SU-DHL-6 (cell line): ENCODE measurements at regions not wholly inside any gene's neighbourhood (a gene's known extent, or its start where the extent isn't known, plus 50 kb on each side); places are given as distances from the start of the nearest gene placed in this dataset.

ENCODE experiments used
- EZH2phosphoT487 ChIP-seq: fragments of 200-600 bp; sonication (generic), shearing (Covaris generic); conservative IDR thresholded peaks from 2 replicates; pipeline ENCODE4 v1.6.1; 2018; ENCODE audit warnings: mild to moderate bottlenecking, antibody characterized with exemption, low read length, moderate library complexity, mixed read lengths
- TF ChIP-seq, protein P1 (sequence below): fragments of 200-600 bp; sonication (generic); IDR thresholded peaks from one replicate; pipeline ENCODE4 v1.5.1; 2017; ENCODE audit warnings: antibody characterized with exemption, mild to moderate bottlenecking, low read length, moderate library complexity; ENCODE audit not compliant: insufficient read depth, poor library complexity, severe bottlenecking

DNA sequence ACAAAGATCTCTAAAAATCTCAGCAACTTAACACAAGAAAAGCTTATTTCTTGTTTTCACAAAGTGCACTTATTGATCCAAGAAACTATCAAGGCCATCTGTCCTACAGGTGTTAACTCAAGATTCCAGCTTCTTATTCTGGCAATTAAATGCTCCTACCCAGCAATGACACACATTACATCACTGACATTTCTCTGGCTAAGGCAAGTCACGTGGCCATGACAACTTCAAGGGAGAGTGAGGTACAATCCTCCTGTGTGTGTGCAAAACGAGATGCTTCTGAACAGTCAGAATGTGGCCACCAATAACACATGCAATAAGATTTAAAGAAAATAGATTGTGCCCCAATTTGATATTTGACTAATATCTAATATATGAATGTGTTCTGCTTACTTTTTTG lies 169.3 kb upstream of the BTBD3 start:
- TF ChIP-seq, protein P1, sequence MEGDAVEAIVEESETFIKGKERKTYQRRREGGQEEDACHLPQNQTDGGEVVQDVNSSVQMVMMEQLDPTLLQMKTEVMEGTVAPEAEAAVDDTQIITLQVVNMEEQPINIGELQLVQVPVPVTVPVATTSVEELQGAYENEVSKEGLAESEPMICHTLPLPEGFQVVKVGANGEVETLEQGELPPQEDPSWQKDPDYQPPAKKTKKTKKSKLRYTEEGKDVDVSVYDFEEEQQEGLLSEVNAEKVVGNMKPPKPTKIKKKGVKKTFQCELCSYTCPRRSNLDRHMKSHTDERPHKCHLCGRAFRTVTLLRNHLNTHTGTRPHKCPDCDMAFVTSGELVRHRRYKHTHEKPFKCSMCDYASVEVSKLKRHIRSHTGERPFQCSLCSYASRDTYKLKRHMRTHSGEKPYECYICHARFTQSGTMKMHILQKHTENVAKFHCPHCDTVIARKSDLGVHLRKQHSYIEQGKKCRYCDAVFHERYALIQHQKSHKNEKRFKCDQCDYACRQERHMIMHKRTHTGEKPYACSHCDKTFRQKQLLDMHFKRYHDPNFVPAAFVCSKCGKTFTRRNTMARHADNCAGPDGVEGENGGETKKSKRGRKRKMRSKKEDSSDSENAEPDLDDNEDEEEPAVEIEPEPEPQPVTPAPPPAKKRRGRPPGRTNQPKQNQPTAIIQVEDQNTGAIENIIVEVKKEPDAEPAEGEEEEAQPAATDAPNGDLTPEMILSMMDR, result no peak
- TF ChIP-seq EZH2phosphoT487, result no peak
